Stimulated activated CD8-positive, alpha-beta memory T cell treated with anti-CD3 and anti-CD28 coated beads, Interleukin-7, amount 100 ng/mL, for 1 hour (primary cell): ENCODE measurements at regions not wholly inside any gene's neighbourhood (a gene's known extent, or its start where the extent isn't known, plus 50 kb on each side); places are given as distances from the start of the nearest gene placed in this dataset.

Experiments used
- DNase-seq, 2 donors: peaks; one replicate each; pipeline ENCODE4 v3.0.0-alpha.2; 2020; ENCODE audit warnings: low read depth in 2 of 2

DNA sequence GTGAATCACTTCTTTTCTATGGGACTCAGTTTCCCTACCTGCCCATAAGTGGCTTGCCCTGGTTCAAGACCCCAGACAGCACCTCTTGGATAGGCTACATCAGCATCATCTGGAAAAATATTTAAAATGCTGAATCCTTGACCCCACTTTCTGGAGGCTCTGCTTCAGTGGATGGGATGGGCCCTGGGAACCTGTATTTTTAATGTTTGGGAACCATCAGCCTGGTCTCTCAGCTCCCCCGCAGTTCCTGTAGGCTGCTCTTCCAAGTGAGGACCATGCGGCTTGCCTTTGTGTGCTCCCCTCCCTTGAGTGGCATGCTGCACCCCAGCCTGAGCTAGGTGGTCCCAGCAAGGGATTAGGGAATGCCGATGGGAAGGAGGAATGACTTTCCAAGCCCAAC, 68.3 kb upstream of the CRHR1 start:
- no peak for DNase-seq

GRCh38 chr17:45718791-45719190, 65.3 kb upstream of the CRHR1 start:
- no peak for DNase-seq

DNA sequence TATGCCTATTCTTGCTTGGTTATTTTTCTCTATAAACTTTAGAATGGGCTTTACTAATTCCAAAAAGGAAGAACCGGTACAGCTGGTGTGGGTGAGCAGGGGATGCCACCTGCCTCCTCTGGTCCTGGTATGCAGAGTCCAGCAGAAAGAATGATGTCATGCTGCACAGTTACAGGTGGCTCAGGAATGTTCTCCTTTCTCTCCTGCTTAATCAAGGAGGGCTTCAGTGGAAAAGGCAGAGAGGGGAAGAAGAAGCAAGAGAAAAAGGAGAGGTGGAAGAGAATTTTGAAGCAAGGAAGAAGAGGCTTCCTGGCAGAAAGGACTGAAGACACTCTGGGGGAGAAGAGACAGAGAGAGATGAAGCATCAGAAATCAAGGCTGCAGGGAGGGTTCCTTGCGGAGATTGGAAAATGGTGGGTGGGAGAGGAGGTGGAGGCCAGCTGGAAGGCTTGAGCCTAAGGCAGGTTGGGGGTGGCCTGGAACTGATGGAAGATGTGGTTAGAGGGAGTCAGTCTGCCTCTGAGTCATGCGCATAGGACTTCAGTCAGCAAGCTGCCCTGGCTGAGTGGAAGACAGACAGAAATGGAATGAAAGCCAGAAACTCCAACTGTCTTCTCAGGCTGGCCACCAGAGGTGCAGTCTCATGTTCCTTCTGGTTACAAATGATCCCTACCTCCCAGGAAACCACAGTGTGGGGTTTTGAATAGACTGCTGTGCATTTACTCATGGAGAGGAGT, 64.6 kb upstream of the CRHR1 start:
- no peak for DNase-seq

DNA sequence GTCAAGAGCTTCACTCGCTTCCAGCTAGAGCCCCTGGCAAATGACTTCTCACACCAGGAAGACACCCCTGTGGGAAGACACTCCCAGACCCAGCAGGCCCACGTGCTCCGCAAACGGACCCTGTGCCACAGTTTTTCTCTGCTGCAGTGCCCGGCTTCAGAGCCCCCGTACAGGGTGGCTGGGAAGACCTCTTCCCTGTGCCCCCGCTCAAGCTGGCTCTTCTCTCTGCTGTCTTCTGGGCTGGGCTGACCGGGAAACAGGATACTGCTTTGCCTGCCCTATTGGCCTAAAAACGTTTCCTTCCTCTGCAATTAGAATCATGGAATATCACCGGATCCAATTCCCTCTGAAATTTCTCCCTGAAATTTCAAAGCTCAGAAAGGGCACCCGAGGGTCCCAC, 63.7 kb upstream of the CRHR1 start:
- DNase-seq, result no peak

GRCh38 chr17:45722161-45722560, 62.0 kb upstream of the CRHR1 start:
- DNase-seq, result no peak

DNA sequence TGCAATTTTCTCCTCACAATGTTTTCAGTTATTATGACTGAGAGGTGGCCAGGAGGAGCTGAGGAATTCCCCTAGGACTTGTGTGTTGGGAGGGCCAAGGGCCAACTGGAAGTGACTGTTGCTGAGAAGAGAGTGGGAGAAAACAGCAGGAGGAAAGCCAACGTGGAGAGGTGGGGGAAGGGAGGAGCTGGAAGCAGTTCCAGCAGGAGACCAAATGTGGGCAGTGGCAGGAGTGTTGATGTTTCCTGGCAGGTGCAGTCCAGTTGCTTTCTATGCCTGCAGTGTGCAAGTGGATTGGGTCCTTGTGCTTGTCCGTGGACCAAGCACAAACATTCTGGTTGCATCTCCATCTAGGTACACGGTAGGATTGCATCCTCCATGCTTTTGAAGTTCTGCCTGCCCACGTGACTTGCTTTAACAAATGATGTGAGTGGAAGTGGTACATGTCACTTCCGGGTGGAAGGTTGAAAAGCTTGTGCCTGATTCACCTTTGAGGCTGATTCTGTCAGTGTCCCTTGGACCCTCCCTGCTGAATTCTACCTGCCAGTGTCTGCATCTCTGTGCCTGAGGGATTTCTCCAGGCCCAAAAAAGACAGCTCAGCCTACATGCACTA, 54.7 kb upstream of the CRHR1 start:
- DNase-seq, result no peak

DNA sequence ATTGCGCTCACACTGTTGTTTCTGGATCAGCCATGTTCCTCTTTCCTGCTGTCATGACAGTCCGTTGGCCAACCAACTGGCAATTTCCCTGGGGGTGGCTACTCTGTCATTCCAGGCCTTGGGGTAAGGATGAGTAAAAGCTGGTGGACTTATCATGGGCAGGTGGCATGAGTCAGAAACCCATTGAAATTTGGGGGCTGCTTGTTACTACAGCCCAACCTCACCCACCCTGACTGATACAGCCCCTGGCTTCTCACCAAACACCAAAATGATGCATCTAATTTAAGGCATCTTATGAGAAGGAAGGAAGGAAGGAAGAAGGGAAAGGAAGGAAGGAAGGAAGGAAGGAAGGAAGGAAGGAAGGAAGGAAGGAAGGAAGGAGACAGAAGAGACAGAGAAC, 53.9 kb upstream of the CRHR1 start:
- DNase-seq, result no peak

GRCh38 chr17:45731459-45731858, 52.7 kb upstream of the CRHR1 start:
- DNase-seq, result no peak

DNA sequence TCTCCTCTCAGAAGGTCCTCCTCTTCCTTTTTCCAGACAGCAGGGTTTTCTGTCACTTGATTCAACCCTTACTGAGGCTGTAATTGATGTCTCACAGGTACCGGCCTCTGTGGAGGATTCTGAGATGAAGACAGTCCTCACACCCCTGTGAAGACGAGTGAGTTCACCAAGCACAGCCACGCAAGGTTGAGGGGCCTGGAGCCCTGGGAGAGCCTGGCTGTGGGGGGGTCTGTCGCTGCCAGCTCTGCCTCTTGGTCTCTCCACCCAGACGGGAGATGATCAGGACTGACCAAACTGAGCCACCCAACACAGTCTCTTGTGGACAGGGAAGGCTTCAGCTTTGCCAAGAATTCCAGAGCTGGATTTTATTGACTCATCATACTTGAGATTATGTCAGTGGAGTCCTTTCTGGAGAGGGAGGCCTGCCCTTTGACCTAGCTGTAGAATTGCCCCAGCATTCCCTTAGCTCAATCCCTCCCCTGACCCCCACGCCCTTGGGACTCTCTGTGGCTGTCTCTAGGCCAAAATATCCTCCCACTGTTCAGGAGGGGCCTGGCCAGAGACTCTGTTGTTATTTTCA, 51.1 kb upstream of the CRHR1 start:
- DNase-seq, result no peak

- no peak for DNase-seq
Observed at GRCh38 chr17:45733781-45734180, 50.3 kb upstream of the CRHR1 start.
